Fibroblast of pulmonary artery (primary cell): ENCODE measurements at regions not wholly inside any gene's neighbourhood (a gene's known extent, or its start where the extent isn't known, plus 50 kb on each side); places are given as distances from the start of the nearest gene placed in this dataset.
"Not testable (repeated sequence)": the region's sequence is repeated elsewhere in the genome, so short reads cannot be mapped to it uniquely, and the experiment has no call there.

Experiments used
- DNase-seq: peaks from one replicate; pipeline ENCODE4 v3.0.0-alpha.2; 2010; ENCODE audit warnings: low read depth
- H3K4me3 ChIP-seq: replicated peaks from 2 replicates; pipeline ENCODE4 v1.5.1; 2011; ENCODE audit warnings: low read depth, mild to moderate bottlenecking, control low read depth, low read length, moderate library complexity
- TF ChIP-seq, protein P1 (sequence below): IDR thresholded peaks from 2 replicates; pipeline ENCODE4 v1.5.1; 2011; ENCODE audit warnings: mild to moderate bottlenecking, control low read depth, low read length, inconsistent platforms; ENCODE audit errors: missing control alignments

DNA sequence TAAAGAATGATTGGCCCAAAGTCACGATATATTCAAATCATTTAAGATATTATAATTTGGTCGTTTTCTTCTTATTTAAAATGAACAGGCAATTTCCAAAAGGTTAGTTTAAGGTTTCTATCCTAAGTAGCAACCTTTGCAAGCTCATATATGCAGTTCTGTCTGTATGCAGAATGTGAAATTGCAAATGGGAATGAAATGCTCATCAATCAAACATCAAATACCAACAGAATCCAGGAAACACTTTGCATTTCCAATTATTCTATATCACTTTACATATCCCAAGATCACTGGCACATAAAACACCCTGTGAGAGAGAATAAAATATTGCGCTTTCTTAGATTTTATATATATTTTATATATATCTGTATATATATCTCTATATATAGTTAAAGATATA lies 237.3 kb downstream of the NRIP1 start:
- no peak overlapping the region for H3K4me3 ChIP-seq
- TF ChIP-seq, protein P1, sequence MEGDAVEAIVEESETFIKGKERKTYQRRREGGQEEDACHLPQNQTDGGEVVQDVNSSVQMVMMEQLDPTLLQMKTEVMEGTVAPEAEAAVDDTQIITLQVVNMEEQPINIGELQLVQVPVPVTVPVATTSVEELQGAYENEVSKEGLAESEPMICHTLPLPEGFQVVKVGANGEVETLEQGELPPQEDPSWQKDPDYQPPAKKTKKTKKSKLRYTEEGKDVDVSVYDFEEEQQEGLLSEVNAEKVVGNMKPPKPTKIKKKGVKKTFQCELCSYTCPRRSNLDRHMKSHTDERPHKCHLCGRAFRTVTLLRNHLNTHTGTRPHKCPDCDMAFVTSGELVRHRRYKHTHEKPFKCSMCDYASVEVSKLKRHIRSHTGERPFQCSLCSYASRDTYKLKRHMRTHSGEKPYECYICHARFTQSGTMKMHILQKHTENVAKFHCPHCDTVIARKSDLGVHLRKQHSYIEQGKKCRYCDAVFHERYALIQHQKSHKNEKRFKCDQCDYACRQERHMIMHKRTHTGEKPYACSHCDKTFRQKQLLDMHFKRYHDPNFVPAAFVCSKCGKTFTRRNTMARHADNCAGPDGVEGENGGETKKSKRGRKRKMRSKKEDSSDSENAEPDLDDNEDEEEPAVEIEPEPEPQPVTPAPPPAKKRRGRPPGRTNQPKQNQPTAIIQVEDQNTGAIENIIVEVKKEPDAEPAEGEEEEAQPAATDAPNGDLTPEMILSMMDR, result no peak
- no peak for DNase-seq

DNA sequence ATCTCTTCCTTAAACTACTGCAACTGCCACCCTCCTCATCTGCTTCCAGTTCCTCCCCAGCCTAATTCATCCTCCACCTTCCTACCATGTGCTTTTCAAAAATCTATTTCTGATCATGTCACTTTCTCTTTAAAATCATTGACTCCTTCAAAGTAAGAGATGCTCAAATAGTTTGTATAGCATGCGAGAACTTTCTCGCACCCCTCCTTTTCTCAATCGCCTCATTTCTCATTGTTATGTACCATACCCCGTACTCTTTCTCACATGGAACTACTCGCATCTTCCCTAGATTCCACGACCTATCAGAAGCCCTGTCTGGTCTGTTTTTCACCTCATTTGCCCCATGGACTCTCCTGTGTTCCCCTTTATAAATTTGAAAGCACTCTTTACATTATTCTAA lies 238.2 kb downstream of the NRIP1 start:
- TF ChIP-seq, protein P1, result no peak
- DNase-seq, result no peak

DNA sequence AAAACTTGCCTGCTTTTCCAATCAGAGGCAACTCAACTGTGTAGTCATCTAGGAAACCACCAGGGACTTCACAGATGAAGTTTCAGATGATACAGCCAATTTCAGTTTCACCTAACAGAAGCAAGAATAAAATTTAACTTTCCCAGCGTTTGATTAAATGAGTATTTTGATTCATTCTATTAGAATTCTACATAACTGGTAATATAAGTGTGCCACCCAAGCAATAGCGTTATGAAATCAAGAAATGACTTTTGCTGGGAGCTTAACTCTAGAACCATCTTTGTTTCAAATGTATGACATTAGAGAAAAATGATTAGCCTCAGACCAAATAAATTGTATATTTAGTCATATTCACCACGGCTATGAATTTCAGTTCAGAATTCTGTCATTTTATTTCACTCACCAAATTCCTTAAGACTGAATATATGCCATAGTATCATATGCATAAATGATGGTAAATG lies 239.3 kb downstream of the NRIP1 start:
- no peak for DNase-seq
- H3K4me3 ChIP-seq, result no peak overlapping the region
- TF ChIP-seq, protein P1, result no peak

More for the DNA sequence above, 238.2 kb downstream of the NRIP1 start:
- H3K4me3 ChIP-seq, result no peak overlapping the region

DNA sequence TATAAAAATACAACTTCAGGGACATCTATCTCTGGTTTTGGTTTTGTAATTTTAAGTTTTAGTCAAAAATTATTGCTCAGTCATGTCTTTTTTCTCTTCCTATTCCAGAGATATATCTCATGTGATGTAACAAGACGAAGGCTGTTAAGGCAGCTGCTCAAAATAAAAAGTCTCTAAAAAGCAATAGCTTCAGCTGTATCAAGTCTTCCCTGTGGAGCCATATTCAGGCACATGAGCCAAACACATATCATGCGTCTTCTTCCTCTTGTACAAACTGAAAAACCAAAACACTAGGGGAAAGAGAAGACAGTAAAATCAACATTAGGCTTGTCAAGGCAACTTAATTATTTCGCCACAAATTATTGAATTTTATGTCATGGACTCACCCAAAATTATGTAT lies 240.7 kb downstream of the NRIP1 start:
- no peak overlapping the region for H3K4me3 ChIP-seq
- no peak for DNase-seq
- TF ChIP-seq, protein P1, result no peak

DNA sequence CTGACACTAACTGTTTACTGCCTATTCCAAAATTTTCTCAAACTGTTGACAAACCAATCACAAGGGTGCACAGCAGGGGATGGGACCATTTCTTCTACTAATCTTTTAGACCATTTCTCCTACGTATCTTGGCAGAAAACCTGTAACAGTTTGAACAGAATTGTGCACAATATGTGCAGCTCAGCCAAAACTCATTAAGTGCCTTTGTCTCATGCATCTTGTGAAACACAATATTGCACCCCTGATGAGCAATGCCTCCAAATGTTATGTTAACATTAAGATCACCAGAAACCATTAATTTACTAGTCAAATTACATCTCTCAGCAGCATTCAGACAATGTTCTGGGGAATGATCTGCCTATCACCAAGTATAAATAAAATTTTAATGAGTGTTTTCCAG lies 247.5 kb downstream of the NRIP1 start:
- no peak overlapping the region for H3K4me3 ChIP-seq
- TF ChIP-seq, protein P1, result no peak
- no peak for DNase-seq

DNA sequence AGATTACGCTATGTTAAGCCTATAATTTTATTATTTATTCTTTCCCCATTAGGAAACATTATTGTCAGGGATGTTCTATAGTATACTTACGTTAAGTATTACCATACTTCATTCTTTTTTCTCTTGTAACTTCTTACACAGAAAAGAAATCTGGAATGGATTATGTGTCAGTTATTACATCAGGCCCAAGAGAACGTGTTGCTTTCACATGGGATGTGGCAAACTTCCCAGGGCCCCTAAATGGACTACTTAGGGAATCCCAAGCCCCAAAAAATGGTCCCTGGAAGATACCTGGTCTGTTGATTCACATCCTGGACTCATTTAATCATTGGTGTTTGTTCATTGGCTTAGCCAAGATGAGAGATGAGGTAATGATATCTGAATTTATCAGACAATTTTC lies 249.8 kb downstream of the NRIP1 start:
- no peak for DNase-seq
- TF ChIP-seq, protein P1, result no peak
- no peak overlapping the region for H3K4me3 ChIP-seq

DNA sequence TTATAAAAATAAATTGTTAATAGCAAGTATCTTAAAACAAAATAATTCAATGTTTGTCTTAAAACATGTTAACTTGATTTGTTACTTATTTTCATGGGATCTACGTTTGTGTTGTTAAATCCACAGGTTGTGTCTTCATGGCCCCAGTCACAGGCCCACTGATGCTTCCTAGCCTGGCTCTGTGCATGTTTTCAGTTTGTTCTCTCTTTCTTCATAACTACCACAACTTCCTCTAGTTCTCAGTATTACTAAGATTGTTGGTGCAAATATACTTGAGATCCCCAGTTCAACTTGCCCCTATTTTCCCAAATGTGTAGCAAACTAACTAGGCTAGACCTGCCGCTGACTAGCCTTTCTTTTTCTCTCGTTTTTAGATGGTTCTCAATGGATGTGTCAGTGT lies 250.5 kb downstream of the NRIP1 start:
- DNase-seq, result no peak
- no peak overlapping the region for H3K4me3 ChIP-seq
- TF ChIP-seq, protein P1, result no peak

DNA sequence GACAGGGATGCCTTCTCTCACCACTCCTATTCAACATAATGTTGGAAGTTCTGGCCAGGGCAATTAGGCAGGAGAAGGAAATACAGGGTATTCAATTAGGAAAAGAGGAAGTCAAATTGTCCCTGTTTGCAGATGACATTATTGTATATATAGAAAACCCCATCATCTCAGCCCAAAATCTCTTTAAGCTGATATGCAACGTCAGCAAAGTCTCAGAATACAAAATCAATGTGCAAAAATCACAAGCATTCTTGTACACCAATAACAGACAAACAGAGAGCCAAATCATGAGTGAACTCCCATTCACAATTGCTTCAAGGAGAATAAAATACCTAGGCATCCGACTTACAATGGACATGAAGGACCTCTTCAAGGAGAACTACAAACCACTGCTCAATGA lies 258.1 kb upstream of the SAMSN1 start:
- not testable (repeated sequence) for H3K4me3 ChIP-seq, DNase-seq
